ENCODE measurements at regions not wholly inside any gene's neighbourhood (a gene's known extent, or its start where the extent isn't known, plus 50 kb on each side); places are given as distances from the start of the nearest gene placed in this dataset.

DNA sequence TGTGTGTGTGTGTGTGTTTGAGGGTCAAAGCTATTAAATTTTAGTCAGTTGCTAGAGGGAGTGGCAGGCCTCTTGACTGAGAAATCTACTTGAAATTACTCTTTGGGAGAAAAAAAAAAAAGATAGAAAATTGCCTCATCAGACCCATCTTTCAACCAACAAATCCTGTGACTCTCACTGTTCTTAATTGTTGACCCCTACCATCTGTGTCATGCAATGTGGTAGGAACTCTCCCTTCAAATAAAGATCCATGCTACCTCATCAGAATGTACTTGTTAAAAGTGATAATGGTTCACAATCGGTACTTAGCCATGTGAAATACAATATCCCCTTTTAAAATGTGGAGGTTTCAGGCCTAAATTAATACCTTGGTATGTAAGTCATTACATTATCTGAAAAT, 670.8 kb upstream of the FANCL start:
- no peak for DNase-seq (ENCODE audit: low read depth)

DNA sequence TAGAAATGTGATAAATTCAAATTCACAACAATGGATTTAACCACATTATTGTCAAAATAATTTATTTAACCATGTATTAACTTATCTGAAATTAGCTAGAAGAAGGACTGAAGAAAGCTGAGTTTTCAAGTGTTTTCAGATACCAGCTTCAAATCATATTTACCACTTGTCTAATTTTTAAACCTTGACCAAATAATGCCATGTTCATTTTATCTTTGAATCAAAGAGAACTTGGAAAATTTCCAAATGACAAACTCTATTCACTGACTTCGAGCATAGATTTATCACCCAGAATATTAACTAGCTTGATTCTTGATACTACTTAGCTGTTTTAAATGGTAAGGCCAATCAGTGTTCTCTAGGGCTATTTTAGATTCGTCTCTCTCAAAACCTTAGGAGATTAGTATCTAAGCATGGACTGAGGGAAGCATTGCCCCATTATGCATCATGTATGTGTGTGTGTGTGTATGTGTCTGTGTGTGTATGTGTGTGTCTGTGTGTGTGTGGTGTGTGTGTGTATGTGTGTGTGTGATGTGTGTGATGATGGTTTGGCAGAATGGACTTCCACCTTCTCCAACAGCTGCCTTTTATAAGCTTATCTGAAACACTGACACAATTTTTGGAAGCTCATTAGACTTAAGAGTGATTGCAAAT, 667.5 kb upstream of the FANCL start:
- no peak for DNase-seq (ENCODE audit: low read depth)

DNA sequence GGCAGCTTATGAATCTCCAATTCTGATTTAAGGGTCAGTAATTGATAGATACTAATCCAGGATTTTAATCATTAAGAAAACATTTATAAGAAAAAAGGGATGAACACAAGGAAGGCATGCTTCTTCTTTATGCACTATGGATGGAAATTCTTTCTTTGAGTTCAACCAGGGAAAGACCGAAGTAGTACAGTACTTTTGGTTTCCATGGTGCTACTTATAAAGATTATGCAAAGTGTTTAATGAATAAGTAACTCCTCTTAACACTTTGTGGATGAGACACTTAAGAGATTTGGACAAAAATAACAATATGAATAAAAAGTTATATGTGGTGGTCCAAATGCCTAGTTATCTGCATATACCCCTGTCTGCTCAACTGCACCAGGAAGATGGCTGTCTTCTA, 666.5 kb upstream of the FANCL start:
- DNase-seq (ENCODE audit: low read depth) = no peak

DNA sequence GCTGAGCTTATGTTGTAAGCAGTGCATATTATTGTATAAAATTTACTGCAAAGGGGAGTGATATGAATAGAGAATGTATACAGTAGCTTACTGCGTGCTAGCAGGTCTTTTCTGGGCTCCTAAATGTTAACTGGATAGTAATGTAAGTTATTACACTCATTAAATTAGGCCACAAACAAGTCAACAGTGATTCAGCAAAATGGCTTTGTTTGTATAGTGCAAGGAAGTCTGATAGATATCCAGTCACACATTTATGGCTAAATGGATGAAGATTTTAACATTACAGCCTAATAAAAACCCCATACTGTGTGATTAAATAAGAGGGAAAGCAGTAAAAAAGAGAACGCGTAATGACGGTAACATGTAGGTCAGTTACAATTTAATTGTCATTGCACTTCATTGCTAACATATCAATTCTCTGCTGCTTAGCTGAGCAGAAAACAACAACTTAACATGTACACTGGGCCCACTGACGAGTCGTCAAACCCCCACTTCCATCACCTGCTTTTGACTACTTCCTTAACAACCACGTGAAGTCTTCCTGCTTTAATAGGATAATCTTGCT, 665.0 kb upstream of the FANCL start:
- no peak for DNase-seq (ENCODE audit: low read depth)

DNA sequence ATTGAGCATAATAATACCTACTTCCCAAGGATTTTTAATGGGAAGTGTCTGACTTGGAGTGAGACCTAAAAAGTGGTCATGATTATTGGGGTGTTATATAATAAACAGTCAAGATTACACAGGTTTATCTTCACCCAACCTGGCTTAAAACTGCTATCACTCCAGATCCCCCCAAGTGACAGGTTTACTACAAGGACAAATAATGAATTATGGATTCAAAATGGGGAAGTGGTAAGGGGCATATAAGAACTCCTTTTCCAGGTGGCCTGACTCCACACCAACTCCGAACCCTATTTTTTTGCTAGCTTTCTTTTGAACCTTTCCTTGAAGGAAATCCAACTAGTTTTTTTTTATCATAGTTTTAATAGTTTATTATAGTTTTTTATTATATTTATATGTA, 663.0 kb upstream of the FANCL start:
- DNase-seq (ENCODE audit: low read depth) = no peak

DNA sequence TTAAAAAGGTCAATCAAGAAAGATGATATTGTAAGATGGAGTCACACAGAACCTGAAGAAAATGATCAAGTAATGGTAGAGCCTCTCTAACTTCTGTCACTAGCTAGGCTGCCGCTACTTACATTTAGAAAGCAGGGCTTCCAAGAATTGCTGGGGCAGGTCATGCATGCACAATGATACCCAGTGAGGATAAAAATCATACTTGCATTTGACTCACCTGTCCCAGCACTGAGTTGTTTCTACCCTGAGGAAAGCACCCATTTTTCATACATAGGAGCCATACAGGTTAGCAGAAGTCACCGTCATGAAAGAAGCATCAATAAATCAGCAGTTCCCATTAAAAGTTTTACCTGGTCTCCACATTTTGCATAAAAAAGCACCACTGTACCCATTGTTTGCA, 662.3 kb upstream of the FANCL start:
- DNase-seq (ENCODE audit: low read depth) = no peak

DNA sequence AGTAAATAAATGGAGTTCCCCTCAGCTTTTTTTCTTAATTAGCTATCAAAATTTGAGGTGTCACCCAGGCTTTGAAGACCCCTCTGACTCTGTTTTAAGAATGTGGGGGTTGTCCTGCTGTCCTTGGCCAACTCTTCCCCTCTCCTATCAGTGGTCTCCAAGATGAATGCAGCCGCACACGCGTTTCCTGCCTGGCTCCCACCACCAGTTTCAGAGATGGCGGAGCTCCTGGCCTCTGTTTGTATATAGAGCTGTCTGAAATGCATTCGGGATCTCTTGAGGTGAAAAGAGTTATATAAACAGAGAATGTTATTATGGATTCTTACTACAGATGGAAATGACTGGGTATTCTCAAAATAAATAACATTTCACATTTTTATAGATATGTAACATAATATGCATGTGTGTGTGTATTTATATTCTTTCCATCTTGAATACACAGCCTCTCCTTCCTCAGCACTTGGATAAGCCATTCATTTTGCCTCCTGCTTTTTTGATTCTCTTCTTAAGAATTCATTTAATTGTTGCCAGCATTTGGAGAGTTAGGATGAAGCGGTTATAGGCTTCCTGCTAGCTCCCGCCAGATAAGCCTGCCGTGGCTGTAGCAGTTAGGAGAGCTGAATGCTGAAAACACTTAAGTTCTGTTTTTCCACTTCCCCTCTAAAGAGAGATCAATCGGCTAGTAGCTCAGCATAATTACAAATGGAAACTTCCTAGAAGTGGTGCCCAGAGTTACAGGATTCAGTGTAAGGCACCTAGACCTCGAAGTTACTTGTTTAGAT, 659.3 kb upstream of the FANCL start:
- no peak for DNase-seq (ENCODE audit: low read depth)

DNA sequence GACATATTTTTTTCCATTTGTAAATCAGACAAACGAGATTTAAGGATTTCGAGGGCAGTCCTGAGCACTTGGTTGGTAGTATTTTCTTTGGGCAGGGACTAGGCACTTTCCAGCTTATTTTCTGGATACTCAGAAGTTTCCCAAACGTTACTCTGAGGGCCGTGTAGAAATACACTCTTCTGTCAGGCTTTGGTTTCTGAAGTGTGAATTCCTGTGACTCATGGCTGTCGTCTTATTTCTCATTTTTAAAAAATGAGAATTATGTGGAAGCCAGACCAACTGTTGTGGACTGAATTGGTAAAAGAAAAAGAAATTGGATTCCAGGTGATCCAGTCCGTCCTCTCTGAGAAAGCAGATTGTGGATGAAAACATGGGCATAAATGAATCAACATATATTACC, 658.6 kb upstream of the FANCL start:
- no peak for DNase-seq (ENCODE audit: low read depth)

DNA sequence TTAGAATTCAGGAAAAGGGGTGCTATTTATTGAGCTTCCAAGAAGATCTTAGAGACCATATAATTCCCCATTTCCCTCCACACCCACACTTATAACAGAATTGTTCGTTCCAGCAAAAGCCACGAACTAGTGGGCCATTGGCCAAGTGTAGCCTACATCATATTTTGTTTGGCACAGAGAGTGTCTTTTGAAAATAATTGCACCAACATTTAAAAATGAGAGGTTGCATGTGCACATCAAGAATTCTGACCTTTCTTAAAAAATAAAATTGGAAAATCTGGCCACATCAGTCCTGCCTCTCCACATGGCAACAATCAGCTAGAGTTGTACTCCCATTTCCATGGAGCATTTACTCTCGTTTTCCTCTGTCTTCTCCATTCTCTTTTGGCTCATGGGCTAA, 655.5 kb upstream of the FANCL start:
- no peak for DNase-seq (ENCODE audit: low read depth)

DNA sequence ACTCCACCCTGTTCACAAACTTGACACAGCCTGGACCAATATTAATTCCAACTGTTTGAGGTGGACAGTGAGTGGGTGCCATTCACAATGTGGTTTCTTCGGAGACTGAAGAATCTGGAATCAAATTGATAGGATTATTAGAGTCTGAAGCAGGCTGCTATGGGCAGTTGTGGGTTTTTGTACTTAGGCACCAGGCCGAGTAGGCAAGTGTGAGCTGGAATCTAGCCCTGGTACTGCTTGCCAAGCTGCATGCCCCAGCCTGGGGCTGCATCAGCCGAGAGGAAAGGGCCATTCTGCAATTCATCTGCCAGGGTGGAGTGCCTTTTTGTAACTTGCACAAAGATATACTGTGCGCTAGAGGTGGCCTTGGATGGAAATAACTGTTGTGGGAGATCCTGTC, 654.7 kb upstream of the FANCL start:
- no peak for DNase-seq (ENCODE audit: low read depth)

DNA sequence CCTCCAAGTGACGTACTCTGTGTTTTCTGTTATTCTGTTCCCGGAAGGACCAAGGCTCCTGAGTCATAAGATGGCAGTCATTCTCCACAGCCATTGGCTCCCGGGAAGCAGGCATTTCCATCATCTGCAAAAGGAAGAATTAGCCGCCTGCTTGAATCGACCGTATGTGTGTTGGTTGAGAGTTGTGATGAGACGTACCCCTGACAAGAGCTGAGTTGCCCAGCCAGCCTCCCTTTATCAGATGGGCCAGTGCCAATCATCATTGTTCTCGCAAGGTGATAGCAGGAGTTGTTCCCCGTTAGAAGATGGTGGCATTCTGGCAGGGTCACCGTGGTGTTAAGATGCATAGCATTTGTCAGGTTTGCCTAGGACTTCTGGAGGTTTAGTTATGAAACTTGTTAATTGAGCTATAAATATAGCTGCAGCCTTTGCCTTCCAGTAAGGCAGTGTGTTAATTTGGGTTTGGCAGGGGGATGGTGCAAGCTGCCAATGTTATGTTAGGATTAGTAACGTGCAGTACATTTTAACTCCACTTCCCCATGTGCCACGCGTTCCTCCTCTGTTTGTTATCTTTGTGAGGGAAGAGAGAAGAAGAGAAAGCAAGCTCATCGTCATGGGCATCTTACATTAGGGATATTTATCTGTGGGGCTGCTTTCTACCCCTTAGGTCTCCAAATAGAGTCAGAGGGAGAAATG, 652.7 kb upstream of the FANCL start:
- no peak for DNase-seq (ENCODE audit: low read depth)

DNA sequence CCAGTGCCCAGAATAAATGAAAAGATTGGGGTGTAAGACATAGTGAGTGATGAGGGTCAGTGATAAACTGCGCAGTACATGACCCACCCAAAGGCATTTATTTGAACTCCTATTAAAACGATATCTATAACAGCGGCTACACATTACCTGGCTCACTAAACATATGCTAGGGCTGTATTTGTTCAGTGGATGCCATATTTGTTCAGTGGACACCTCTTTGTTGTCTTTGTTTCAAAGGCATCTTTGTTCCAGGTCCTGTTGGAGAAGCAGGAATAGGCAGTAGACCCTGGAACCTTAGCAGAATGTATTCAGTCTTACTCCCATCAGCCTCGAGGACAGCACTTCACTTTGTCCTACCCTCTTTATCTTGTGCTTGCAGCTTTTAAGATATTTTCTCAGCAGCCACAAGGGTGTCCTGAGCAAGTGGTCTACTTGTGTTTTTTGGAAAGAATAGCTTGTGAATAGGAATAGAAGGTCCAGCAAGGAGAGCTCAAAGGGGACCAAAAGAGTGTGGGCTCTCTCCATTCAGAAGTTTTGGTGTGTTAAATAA, 650.8 kb upstream of the FANCL start:
- no peak for DNase-seq (ENCODE audit: low read depth)

DNA sequence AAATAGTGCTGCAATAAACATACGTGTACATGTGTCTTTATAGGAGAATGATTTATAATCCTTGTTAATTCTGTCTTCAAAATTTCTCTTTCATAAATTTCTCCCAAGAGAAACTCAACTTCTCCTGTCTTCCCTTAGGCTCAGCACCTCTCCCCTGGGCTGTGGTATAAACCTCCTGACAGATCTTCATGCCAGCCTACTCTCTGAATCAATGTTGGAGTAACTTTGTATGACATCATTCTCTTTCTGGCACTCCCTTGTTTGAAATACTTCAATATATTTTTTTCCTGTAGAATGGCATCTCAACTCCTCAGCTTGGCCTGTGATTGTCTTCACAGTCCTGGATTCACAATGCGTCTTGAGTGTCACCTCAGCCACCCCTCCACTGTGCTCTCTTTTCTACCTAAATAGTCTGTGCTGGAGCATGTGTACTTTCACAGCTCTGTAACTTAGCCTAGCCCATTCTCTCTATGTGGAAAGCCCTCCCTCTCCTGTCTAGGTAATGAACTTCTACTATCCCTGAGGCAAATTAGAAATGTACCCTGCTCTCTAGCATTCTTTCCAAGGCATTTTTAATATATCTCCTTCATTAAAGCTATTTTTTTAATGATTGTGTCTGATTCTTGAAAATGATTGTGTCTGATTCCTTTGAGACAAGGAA, 649.9 kb upstream of the FANCL start:
- DNase-seq (ENCODE audit: low read depth) = no peak

DNA sequence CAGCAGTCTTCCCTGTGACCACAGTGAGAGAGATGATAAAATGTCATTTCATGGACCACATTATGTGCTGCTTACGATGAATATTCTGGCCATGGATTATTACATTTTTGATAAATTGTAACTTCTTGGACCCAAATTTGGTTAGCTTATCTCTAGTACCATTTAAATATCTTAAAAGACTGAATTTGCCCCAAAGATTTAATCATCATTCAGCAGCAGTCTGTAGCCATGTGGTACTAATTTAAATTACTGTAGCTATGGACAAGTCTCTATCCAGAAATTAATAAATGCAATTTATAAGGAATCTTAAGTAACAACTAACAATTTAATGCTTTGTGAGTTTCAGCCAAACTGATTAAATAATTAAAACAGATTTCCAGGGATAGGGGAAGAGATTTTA, 644.9 kb upstream of the FANCL start:
- no peak for DNase-seq (ENCODE audit: low read depth)

DNA sequence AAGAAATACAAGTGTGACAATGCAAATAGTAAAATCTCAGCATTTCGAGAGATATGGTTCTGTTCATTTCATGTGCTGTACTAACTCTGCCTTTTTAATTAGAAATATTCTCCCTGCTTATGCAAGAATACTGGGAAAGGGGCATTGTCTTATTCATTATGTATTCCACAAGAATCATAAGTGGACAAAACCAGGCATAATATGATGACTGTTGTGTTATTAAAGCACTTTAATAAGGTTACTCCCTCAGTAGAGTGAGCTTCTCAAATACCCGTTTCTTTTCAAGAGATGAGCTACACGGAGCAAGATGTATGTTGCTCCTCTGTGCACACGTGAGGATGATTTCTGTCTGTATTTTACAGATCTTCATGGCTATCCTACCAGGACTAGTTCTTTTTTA, 638.7 kb upstream of the FANCL start:
- DNase-seq (ENCODE audit: low read depth) = no peak

DNA sequence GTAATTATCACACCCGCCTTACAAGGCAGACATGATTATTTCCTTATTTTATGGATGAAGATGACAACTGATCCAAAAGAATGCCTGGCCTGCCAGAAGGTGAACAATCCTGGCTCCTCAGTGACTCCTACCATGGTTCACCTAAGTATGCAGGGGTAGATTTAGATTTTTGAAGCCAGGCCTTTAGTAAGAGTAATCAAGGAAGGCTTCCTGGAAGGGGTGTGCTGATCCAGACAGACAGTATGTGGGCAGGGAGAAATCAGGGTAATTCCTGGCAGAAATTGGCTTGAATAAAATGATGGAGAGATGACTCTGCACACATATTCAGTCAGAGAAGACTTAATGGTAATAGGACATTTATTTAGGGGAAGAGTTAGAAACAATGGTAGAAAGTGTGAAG, 637.7 kb upstream of the FANCL start:
- no peak for DNase-seq (ENCODE audit: low read depth)

DNA sequence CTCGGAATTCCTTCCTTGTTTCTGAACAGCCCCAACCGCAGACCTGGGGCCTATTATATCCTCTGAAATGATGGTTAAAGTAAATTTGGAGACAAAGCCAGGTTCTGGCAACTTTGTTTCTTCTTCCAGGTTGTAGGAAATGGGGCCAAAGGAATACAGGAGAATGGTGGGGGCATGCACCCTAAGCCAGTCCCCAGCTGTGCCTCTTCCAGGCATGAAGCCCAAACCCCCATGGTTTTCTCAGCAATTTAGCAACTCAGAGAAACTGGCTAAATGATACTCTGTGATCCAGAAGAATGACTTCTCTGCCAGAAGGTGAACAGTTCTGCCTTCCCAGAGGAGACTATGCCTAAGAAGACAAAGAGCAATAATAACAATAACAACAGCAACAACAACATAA, 635.0 kb upstream of the FANCL start:
- no peak for DNase-seq (ENCODE audit: low read depth)

DNA sequence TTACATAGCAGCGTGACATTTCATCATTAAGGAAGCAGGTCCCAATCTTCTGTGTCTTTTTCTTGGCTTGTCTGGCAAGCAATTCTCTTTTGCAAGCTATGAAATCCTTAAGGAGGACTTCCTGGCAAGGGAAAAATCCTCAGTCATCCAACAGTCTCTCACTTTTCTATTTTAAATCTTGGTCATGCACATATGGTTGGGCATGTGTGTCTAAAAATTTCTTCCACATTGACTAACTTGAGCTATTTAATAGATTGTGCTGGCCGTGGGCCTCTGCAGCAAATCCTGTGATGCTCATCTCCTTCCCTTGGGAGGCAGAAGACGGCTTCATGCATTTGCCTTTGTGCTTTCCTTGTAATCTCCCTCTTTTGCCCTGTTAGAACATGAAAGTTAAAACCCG, 634.3 kb upstream of the FANCL start:
- no peak for DNase-seq (ENCODE audit: low read depth)

DNA sequence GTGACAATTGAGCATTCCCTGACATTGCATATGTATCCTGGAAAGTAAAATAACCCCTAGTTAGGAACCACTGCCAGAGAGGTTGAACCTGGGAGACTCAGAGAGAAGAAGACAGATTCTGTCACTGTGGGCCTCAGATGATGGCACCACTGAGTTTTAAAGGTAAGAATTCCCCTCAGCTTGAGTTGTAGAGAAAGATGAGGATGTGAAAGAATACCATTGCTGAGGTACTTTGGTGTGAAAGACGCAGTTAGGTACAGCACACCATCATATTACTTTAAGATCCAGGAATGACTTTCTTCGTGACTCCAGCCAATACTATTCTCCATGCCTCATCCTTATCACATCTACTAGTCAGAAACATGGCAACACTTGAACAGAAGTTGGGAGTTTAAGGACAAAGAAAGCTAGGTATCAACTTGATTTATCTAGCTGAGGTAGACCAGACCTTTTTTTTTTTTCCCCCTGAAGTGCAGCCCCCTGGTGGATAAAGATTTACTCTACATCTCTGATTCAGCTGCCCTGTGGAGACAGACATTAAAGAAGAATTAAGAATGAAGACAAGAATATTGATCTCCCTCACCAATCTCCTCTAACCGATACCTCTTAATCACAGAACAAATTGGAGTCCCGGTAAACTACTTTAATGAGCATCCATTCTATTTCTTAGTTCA, 630.5 kb upstream of the FANCL start:
- no peak for DNase-seq (ENCODE audit: low read depth)

DNA sequence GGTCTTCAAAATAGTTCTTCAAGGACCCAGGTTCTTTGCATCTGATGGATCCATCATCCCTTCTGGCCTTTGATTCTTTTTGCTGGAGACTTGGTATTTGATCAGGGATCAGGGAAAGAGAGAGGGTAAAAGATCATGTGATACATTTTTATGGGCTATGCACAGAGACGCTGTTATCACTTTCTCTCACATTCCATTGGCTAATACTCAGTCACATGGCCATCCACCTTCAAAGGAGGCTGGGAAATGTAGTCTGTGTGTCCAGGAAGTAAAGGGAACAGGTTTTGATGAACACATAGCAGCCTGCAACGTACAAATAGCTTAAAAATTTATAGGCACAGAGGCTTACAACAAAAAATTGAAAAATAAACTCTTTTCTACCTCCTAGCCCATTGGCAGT, 629.6 kb upstream of the FANCL start:
- DNase-seq (ENCODE audit: low read depth) = no peak

DNA sequence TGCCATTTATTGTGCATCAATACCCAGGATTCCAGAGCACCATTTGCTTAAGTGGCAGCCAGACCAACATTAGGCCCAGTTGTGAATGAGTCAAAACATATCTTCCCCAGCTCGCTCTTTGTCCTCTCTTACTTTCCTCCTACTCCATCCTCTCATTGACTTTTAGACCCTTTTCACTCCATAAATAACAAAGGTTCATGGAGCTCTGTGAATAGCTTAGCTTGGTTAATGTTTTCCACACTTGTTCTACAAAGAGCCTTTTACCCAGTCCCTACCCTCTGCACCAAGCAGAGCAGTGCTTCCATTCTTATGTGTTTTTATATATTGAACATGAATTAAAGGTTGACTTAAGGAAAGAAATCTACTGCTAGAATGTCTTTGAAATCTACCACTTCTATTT, 625.8 kb upstream of the FANCL start:
- DNase-seq (ENCODE audit: low read depth) = no peak

DNA sequence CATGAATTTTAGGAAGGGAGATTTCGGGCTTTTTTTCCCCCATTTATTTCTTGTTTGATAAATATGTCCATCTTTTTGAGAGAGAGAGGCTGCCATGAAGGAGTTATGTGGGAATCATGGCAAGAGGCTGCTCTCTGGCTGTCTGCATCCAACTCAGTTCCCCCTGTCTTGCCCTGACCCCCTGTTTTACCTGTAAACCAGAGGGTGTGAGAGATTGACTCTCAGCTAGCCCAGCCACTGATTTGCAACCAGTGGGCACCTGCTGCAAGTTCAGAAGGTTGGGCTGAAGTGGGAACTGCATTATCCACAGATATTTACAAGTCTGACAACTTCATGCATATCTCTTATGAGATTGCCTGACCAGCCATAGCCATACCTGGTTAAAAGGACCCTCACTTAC, 625.4 kb upstream of the FANCL start:
- no peak for DNase-seq (ENCODE audit: low read depth)

All from stimulated activated CD8-positive, alpha-beta memory T cell treated with anti-CD3 and anti-CD28 coated beads, Interleukin-4, amount 100 ng/mL, for 24 hours (primary cell).